T-helper 17 cell (primary cell): ENCODE measurements at regions not wholly inside any gene's neighbourhood (a gene's known extent, or its start where the extent isn't known, plus 50 kb on each side); places are given as distances from the start of the nearest gene placed in this dataset.
"Not testable (repeated sequence)": the region's sequence is repeated elsewhere in the genome, so short reads cannot be mapped to it uniquely, and the experiment has no call there.

Source experiments
- ATAC-seq: fragments of 150-1000 bp; cut with Tn5 transposase; 2 replicates; pipeline ENCODE4 v1.10.0; 2021; ENCODE audit warnings: mild to moderate bottlenecking, moderate library complexity
- DNase-seq, 3 donors: peaks; one replicate each; pipeline versions ENCODE4 v3.0.0 to v3.0.0-alpha.2; 2020 to 2021
- H3K9me3 ChIP-seq: one replicate; pipeline ENCODE4 v1.7.0; 2013; ENCODE audit warnings: low read length, mild to moderate bottlenecking; ENCODE audit not compliant: control insufficient read depth, poor library complexity, severe bottlenecking
- H3K27ac Mint-ChIP-seq: one replicate; pipeline ENCODE4 v1.8.0; 2022; ENCODE audit warnings: mild to moderate bottlenecking, moderate library complexity, mixed read lengths
- H3K27me3 Mint-ChIP-seq: one replicate; pipeline ENCODE4 v1.8.0; 2022; ENCODE audit warnings: mixed read lengths
- H3K36me3 Mint-ChIP-seq: one replicate; pipeline ENCODE4 v1.8.0; 2022; ENCODE audit warnings: low read depth, mixed read lengths
- H3K4me1 Mint-ChIP-seq: one replicate; pipeline ENCODE4 v1.8.0; 2022; ENCODE audit warnings: mild to moderate bottlenecking, mixed read lengths
- H3K4me3 Mint-ChIP-seq: one replicate; pipeline ENCODE4 v1.8.0; 2022; ENCODE audit warnings: mild to moderate bottlenecking, moderate library complexity, mixed read lengths

DNA sequence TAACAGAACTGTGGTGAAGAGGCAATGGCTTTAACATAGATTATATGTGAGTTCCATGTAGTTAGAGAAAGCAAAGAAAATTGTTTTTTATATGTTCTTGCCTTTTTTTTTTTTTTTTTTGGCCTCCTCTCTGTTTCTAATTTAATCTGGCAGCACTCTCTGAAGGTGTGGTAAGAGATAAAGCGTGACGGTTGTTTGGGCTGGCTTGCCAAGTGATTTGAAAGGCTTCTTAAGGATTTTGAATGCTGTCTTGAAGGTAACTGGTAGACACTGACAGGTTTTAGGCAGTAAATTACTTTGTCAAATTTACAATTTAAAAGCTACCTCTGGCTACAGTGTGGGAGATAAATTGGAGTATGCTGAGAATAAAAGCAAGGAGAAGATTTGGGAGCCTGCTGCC lies 269.3 kb upstream of the HS3ST1 start:
- Mint-ChIP-seq H3K4me3 (no peak overlapping the region), H3K27ac (no peak overlapping the region), H3K4me1 (no peaks in the 10 kb centered on the region), H3K27me3 (peaks cover 12% of the 10 kb centered on the region), H3K36me3 (no peaks in the 10 kb centered on the region)
- ATAC-seq (no peak), DNase-seq (no peak)
- no peaks in the 10 kb centered on the region for H3K9me3 ChIP-seq

DNA sequence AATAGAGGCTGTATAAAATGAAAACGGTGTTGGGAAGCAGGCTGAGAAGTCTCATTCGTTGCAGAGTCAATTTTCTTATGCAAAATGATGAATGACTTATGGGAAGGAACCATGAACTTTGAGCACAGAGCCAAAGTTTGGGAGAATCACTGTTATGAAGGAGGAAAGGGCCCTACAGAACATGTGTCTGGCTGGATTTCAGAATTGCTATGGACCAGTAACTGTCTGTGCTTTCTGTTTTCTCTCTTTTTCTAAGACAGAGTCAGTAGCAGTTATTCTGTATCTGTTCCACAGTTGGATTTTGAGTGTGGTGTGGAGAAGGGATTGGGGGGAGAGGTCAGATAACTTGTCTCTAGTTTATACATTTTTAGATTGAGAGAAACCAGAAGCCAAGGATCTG lies 265.0 kb upstream of the HS3ST1 start:
- ATAC-seq (no peak), DNase-seq (no peak)
- peaks cover 8% of the 10 kb centered on the region for H3K27me3 Mint-ChIP-seq
- no peaks in the 10 kb centered on the region for H3K9me3 ChIP-seq
- H3K27ac Mint-ChIP-seq = no peak overlapping the region
- no peaks in the 10 kb centered on the region for H3K4me1 Mint-ChIP-seq
- H3K4me3 Mint-ChIP-seq = no peak overlapping the region
- no peaks in the 10 kb centered on the region for H3K36me3 Mint-ChIP-seq

DNA sequence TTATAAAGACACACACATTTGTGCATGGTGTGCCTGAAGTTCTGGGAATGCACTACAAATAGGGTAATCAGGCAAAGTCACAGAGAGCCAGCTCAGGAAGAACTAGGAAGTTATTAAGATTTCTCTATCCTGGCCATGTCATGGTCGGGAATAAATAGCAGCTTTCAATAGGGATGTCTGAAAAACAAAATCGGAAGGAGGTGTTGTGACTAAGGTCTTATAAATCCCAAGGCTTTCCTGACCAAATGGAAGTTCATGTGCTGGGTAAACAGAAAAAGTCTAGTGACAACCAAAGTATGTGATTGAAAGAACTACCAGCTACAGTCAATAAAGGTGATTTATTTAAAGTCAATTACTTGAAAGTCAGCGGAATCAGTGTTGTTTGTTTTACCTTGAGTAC lies 262.5 kb upstream of the HS3ST1 start:
- no peaks in the 10 kb centered on the region for H3K9me3 ChIP-seq
- Mint-ChIP-seq H3K27ac (no peak overlapping the region), H3K4me1 (no peaks in the 10 kb centered on the region), H3K4me3 (no peak overlapping the region), H3K36me3 (no peaks in the 10 kb centered on the region), H3K27me3 (no peaks in the 10 kb centered on the region)
- DNase-seq (no peak), ATAC-seq (no peak)

DNA sequence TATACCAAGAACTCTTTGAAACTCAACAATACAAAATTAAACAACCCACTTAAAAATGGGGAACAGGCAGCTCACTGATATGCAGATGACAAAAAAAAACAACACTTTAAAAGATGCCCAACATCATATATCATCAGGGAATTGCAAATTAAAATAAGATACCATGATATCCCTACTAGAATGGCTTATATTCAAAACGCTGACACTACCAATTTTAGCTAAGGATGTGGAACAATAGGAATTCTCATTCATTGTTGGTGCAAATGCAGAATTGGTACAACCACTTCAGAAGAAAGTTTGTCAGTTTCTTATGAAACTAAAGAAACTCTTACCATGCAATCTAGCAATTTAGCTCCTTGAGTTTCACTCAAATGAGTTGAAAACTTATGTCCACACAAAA lies 259.0 kb upstream of the HS3ST1 start:
- Mint-ChIP-seq H3K4me1 (no peaks in the 10 kb centered on the region), H3K27me3 (peaks cover 11% of the 10 kb centered on the region), H3K27ac (no peak overlapping the region), H3K4me3 (no peak overlapping the region), H3K36me3 (no peaks in the 10 kb centered on the region)
- DNase-seq (no peak), ATAC-seq (no peak)
- H3K9me3 ChIP-seq = no peaks in the 10 kb centered on the region

DNA sequence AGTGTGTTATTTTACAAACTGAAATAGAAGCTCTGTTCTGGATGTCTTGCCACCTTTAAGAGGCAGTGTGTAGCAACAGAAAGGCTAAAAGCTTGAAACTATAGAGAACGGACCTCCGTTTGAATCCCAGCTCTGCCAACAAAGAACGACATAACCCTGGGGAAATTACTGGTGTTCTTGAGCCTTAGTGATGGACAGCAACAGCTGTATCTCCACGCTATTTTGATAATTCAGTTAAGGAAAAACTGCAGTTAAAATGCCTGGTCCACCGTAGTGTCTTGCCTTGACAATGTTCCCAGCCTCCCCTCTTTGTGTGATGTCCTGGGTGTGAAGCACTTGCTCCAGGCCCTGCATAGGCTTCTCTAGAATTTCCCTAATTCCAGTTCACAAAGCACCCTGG lies 256.8 kb upstream of the HS3ST1 start:
- ATAC-seq = no peak

DNA sequence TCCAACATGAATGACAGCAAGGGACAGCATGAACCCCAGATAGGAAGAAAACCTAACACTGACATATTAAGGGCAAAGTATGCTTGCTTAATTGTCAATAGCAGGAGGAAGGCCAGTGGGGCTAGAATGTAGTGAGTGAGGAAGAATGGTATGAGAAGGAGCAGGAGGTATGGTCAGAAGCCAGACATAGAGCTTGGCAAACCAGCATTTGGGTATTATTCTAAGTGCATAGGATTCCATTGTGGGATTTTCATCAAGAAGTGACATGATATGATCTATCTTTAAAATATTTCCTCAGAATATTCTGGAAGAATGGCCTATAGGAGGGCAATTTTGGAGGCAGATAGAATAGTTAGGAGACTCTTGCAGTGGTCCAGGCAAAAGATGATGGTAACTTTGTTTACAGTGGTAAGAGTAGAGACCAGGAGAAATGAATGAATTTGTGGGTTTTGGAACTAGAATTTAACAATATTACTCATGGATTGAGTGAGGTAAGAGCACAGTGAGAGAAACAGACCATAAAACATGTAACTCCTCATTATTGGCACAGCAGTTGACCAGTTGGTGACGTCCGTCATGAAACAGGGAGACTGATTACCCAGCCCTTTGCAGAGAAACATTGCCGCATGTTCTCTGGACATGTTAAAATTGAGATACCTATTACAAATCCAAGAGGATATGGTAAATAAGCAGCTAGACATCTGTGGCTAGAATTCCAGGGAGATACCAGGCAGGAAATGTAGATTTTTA lies 246.5 kb upstream of the HS3ST1 start:
- no peak for DNase-seq

More for the DNA sequence above, 256.8 kb upstream of the HS3ST1 start:
- peaks cover 12% of the 10 kb centered on the region for H3K27me3 Mint-ChIP-seq
- no peak overlapping the region for H3K4me3 Mint-ChIP-seq
- no peak for DNase-seq
- no peaks in the 10 kb centered on the region for H3K9me3 ChIP-seq
- no peak overlapping the region for H3K27ac Mint-ChIP-seq
- H3K36me3 Mint-ChIP-seq = no peaks in the 10 kb centered on the region
- H3K4me1 Mint-ChIP-seq = no peaks in the 10 kb centered on the region

DNA sequence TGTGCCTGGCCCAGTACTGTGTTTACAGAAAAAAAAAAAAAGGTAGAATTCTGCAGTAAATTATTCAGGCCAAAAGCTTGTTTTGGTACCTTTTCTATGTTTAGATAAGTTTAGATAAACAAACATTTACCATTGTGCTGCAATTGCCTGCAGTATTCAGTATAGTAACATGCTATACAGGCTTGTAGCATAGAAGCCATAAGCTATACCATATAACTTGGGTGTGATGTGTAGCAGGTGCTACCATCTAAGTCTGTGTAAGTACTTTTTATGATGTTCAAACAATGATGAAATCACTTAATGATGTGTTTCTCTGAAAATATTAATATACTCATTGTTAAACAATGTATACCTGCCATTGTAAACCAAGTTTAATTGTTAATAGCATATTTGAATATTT lies 241.6 kb upstream of the HS3ST1 start:
- no peak for DNase-seq
- no peaks in the 10 kb centered on the region for H3K9me3 ChIP-seq
- H3K27me3 Mint-ChIP-seq = no peaks in the 10 kb centered on the region
- no peaks in the 10 kb centered on the region for H3K36me3 Mint-ChIP-seq
- no peak overlapping the region for H3K4me3 Mint-ChIP-seq
- H3K27ac Mint-ChIP-seq = no peak overlapping the region
- ATAC-seq = no peak
- H3K4me1 Mint-ChIP-seq = no peaks in the 10 kb centered on the region

More for the DNA sequence above, 246.5 kb upstream of the HS3ST1 start:
- ATAC-seq = no peak
- H3K9me3 ChIP-seq = no peaks in the 10 kb centered on the region
- Mint-ChIP-seq H3K4me1 (no peaks in the 10 kb centered on the region), H3K27me3 (peaks cover 8% of the 10 kb centered on the region), H3K4me3 (no peak overlapping the region), H3K36me3 (no peaks in the 10 kb centered on the region), H3K27ac (no peak overlapping the region)

DNA sequence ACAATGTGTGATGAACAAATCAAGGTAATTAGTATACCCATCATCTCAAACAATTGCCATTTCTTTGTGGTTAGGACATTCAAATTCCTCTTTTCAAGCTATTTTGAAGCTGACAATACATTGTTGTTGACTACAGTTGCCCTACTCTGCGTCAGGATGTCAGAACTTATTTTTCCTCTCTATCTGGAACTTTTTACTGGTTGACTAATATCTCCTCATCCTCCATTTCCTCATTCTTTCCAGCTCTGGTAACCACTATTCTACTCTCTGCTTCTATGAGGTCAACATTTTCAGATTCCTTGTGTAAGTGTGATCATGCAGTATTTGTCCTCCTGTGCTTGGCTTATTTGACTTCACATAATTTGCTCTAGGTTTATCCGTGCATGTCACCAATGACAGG lies 240.5 kb upstream of the HS3ST1 start:
- no peaks in the 10 kb centered on the region for H3K27me3 Mint-ChIP-seq
- no peak overlapping the region for H3K27ac Mint-ChIP-seq
- H3K9me3 ChIP-seq = no peaks in the 10 kb centered on the region
- no peaks in the 10 kb centered on the region for H3K36me3 Mint-ChIP-seq
- no peak overlapping the region for H3K4me3 Mint-ChIP-seq
- no peaks in the 10 kb centered on the region for H3K4me1 Mint-ChIP-seq
- ATAC-seq (no peak), DNase-seq (no peak)

DNA sequence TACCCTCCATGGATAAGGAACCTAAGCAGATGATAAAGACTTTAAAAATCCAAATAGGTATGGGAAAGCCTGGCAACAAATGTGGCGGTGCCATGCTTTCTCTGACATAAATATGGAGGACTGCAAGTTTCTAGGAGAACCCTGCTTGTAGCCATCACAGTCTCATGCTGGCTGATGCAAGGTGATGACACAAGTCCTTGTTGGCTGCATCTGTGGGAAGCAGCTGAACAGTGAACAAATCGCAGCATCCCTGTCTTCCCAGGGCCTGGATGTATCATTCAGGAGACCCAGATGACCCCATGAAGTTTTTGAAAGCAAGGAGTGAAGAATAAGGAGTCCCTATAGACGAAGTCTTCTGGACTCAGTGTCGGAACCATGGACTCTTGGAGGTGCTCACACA lies 234.4 kb upstream of the HS3ST1 start:
- H3K4me3 Mint-ChIP-seq = no peak overlapping the region
- H3K9me3 ChIP-seq = no peaks in the 10 kb centered on the region
- DNase-seq = no peak
- ATAC-seq = no peak
- no peaks in the 10 kb centered on the region for H3K36me3 Mint-ChIP-seq
- H3K4me1 Mint-ChIP-seq = no peaks in the 10 kb centered on the region
- H3K27me3 Mint-ChIP-seq = no peaks in the 10 kb centered on the region
- H3K27ac Mint-ChIP-seq = no peak overlapping the region

DNA sequence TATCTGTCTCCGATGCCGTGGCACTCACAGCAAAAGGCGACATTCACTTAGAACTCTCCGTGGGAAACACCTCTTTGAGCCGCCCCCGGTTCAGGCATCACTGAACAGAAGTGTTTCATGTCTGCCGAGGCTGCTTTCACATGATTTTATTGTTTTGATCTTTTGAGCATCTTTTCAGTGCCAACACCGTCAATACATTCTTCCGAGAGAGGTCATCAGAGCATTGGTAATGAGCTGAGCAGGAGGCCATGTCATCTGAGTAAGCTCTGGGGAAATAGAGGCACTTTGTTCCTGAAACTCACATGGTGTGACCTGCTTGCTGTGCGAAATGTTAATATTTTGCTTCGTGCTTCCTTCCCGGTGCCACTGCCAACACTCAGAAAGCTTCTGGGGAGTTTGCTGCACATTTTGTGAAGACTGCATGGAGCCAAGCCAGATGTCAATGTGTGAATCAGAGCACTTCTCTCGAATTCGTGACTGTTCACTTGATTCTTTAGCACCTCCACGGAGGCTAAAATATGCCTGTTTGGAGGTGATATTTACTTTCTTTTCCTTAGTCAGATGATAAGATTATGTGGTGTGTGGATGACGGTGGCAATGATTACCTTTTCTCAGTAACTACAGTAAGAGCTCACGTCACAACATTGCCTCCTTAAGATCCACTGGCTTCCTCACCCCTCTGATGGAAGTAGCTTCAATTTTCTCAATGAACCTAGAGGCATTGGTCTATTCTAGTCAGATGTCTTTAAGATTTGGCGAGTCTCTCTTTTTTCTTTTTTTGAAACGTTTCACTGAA lies 222.3 kb upstream of the HS3ST1 start:
- Mint-ChIP-seq H3K27me3 (peaks cover 9% of the 10 kb centered on the region), H3K36me3 (no peaks in the 10 kb centered on the region), H3K4me1 (no peaks in the 10 kb centered on the region), H3K4me3 (no peak overlapping the region), H3K27ac (no peak overlapping the region)
- no peak for DNase-seq
- no peaks in the 10 kb centered on the region for H3K9me3 ChIP-seq
- no peak for ATAC-seq

DNA sequence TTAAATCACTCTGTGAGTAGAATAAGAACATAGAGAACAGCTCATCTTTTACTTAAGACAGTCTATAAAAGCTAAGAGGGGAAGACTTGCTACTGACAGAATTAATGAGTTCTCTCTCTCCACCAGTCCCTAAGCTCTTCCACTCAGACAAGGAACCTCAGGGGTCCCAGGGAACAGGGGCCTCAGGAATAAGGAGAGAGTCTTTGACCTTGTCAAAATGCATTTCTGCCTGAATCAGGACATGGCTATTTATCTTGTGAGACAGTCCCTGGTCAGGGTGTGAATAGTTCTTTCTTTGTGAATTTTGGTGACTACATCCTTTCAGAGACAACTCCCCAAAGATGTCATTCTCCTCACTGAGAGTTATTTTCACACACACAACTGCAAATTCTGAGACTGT lies 218.7 kb upstream of the HS3ST1 start:
- Mint-ChIP-seq H3K36me3 (peaks cover 3% of the 10 kb centered on the region), H3K27ac (no peak overlapping the region), H3K27me3 (peaks cover 9% of the 10 kb centered on the region), H3K4me1 (no peaks in the 10 kb centered on the region), H3K4me3 (no peak overlapping the region)
- no peaks in the 10 kb centered on the region for H3K9me3 ChIP-seq
- no peak for DNase-seq
- ATAC-seq = no peak

DNA sequence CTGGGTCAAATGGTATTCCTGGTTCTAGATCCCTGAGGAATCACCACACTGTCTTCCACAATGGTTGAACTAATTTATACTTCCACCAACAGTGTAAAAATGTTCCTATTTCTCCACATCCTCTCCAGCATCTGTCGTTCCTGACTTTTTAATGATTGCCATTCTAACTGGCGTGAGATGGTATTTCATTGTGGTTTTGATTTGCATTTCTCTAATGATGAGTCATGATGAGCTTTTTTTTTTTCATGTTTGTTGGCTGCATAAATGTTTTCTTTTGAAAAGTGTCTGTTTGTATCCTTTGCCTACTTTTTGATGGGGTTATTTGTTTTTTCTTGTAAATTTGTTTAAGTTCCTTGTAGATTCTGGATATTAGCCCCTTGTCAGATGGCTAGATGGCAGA lies 214.4 kb upstream of the HS3ST1 start:
- H3K4me1 Mint-ChIP-seq, H3K36me3 Mint-ChIP-seq, H3K9me3 ChIP-seq, H3K4me3 Mint-ChIP-seq, ATAC-seq, H3K27ac Mint-ChIP-seq, H3K27me3 Mint-ChIP-seq, DNase-seq: not testable (repeated sequence)

DNA sequence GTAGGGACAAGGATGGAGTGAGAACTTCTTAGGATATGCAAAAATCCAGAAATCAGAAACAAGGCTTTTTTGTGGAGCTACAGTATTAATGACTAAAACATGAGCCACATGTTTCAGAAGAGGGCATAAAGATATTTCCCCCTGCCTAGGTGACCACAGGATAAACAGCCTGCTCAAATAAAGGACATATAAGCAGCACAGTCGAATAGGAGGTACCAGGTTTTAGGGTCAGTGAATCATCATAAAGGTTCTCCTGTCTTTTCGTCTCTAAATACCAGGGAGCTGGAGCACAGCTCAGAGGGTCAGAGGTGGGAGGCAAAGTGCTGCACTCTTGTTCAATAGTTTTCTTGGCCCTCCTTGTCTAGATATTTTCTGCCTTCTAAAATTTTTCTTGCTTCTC lies 211.9 kb upstream of the HS3ST1 start:
- no peak for ATAC-seq
- no peaks in the 10 kb centered on the region for H3K4me1 Mint-ChIP-seq
- no peaks in the 10 kb centered on the region for H3K27me3 Mint-ChIP-seq
- peaks cover 3% of the 10 kb centered on the region for H3K36me3 Mint-ChIP-seq
- no peak for DNase-seq
- no peak overlapping the region for H3K27ac Mint-ChIP-seq
- no peak overlapping the region for H3K4me3 Mint-ChIP-seq
- no peaks in the 10 kb centered on the region for H3K9me3 ChIP-seq

DNA sequence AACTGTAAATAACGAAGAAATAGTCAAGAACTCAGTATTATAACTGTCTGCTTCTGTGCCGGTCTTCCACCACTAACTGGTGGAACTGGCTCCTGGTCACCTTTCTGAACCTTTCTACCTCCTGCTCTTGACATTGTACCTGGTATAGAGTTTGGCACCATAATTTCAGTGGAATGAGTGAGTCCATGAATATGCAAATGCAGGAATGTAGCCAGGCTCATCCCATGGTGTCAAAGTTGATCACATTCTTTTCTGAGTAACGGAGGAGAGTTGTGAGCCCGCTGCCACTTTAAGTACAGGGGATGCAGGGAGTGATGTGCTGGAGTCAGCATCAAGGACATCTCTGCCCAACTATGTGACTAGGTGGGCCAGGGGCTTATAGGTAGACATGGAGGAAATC lies 207.9 kb upstream of the HS3ST1 start:
- no peak overlapping the region for H3K4me3 Mint-ChIP-seq
- no peaks in the 10 kb centered on the region for H3K27me3 Mint-ChIP-seq
- no peaks in the 10 kb centered on the region for H3K36me3 Mint-ChIP-seq
- no peak for DNase-seq
- no peak for ATAC-seq
- H3K27ac Mint-ChIP-seq = no peak overlapping the region
- H3K9me3 ChIP-seq = no peaks in the 10 kb centered on the region
- H3K4me1 Mint-ChIP-seq = peaks cover 3% of the 10 kb centered on the region
